Neural progenitor cell (in vitro differentiated cells): ENCODE measurements at regions not wholly inside any gene's neighbourhood (a gene's known extent, or its start where the extent isn't known, plus 50 kb on each side); places are given as distances from the start of the nearest gene placed in this dataset.

Experiments
- DNase-seq: peaks from one replicate; pipeline ENCODE4 v3.0.0-alpha.2; 2016; ENCODE audit warnings: low spot score
- H2AFZ ChIP-seq: fragments of 200-600 bp; sonication (generic); replicated peaks from 2 replicates; pipeline ENCODE4 v1.6.1; 2016; ENCODE audit warnings: antibody characterized with exemption
- H3F3A ChIP-seq: fragments of 200-600 bp; sonication (generic); 2 replicates; pipeline ENCODE4 v1.6.1; 2016; ENCODE audit warnings: antibody characterized with exemption, low read depth
- H3K27ac ChIP-seq: fragments of 200-600 bp; sonication (generic); 2 replicates; pipeline ENCODE4 v1.5.1; 2016; ENCODE audit warnings: mild to moderate bottlenecking
- H3K27me3 ChIP-seq: fragments of 200-600 bp; sonication (generic); 2 replicates; pipeline ENCODE4 v1.6.1; 2016; ENCODE audit warnings: mild to moderate bottlenecking, moderate library complexity
- H3K36me3 ChIP-seq: fragments of 200-600 bp; sonication (generic); 2 replicates; pipeline ENCODE4 v1.5.1; 2016
- H3K4me1 ChIP-seq: fragments of 200-600 bp; sonication (generic); 2 replicates; pipeline ENCODE4 v1.6.1; 2016; ENCODE audit warnings: mixed run types
- H3K4me2 ChIP-seq: fragments of 200-600 bp; sonication (generic); 2 replicates; pipeline ENCODE4 v1.6.1; 2016
- H3K4me3 ChIP-seq: fragments of 200-600 bp; sonication (generic); 2 replicates; pipeline ENCODE4 v1.5.1; 2016
- H3K79me2 ChIP-seq: fragments of 200-600 bp; sonication (generic); 2 replicates; pipeline ENCODE4 v1.6.1; 2016; ENCODE audit warnings: low read depth
- H3K9ac ChIP-seq: fragments of 200-600 bp; sonication (generic); 2 replicates; pipeline ENCODE4 v1.6.1; 2016
- H3K9me3 ChIP-seq: fragments of 200-600 bp; sonication (generic); 2 replicates; pipeline ENCODE4 v1.5.1; 2016; ENCODE audit warnings: low read depth
- H4K20me1 ChIP-seq: fragments of 200-600 bp; sonication (generic); 2 replicates; pipeline ENCODE4 v1.6.1; 2016; ENCODE audit warnings: low read depth
- H3K27ac Mint-ChIP-seq: 3 replicates; pipeline ENCODE4 v1.8.0; 2021; ENCODE audit warnings: mixed read lengths
- H3K27me3 Mint-ChIP-seq: 2 replicates; pipeline ENCODE4 v1.8.0; 2022; ENCODE audit warnings: low read depth, mild to moderate bottlenecking, inconsistent platforms, moderate library complexity, mixed read lengths; ENCODE audit not compliant: insufficient read depth
- H3K36me3 Mint-ChIP-seq: 3 replicates; pipeline ENCODE4 v1.8.0; 2021; ENCODE audit warnings: mixed read lengths
- H3K4me1 Mint-ChIP-seq: 3 replicates; pipeline ENCODE4 v1.8.0; 2021; ENCODE audit warnings: mixed read lengths
- H3K4me3 Mint-ChIP-seq: 3 replicates; pipeline ENCODE4 v1.8.0; 2021; ENCODE audit warnings: mild to moderate bottlenecking, moderate library complexity, mixed read lengths
- H3K9me3 Mint-ChIP-seq: 3 replicates; pipeline ENCODE4 v1.8.0; 2020; ENCODE audit warnings: mixed read lengths
- CTCF ChIP-seq: fragments of 200-600 bp; sonication (generic); IDR thresholded peaks from 2 replicates; pipeline ENCODE4 v1.5.1; 2017; ENCODE audit warnings: antibody characterized with exemption, mild to moderate bottlenecking
- EZH2 ChIP-seq: fragments of 200-600 bp; sonication (generic); IDR thresholded peaks from 2 replicates; pipeline ENCODE4 v1.6.1; 2017; ENCODE audit warnings: antibody characterized with exemption, mild to moderate bottlenecking, moderate library complexity
- EZH2phosphoT487 ChIP-seq: fragments of 200-600 bp; sonication (generic); IDR thresholded peaks from 2 replicates; pipeline ENCODE4 v1.6.1; 2017; ENCODE audit warnings: antibody characterized with exemption

GRCh38 chr4:149056615-149057014, 614.4 kb upstream of the NR3C2 start:
- Mint-ChIP-seq H3K27me3 (no peaks in the 10 kb centered on the region), H3K9me3 (no peaks in the 10 kb centered on the region), H3K4me1 (peaks cover 8% of the 10 kb centered on the region), H3K36me3 (no peaks in the 10 kb centered on the region), H3K27ac (no peak overlapping the region), H3K4me3 (no peak overlapping the region)
- H2AFZ ChIP-seq, result no peak overlapping the region
- DNase-seq, result no peak
- H3K79me2 ChIP-seq, result no peaks in the 10 kb centered on the region
- no peak overlapping the region for H3K4me3 ChIP-seq
- no peak overlapping the region for H3K27ac ChIP-seq
- no peaks in the 10 kb centered on the region for H4K20me1 ChIP-seq
- H3K4me2 ChIP-seq, result no peak overlapping the region
- no peaks in the 10 kb centered on the region for H3K9me3 ChIP-seq
- H3K9ac ChIP-seq, result no peak overlapping the region
- peaks cover 5% of the 10 kb centered on the region for H3K4me1 ChIP-seq
- no peaks in the 10 kb centered on the region for H3K27me3 ChIP-seq
- H3F3A ChIP-seq, result no peaks in the 10 kb centered on the region
- no peaks in the 10 kb centered on the region for H3K36me3 ChIP-seq
- TF ChIP-seq CTCF (no peak), EZH2phosphoT487 (no peak), EZH2 (no peak)

GRCh38 chr4:149055624-149056023, 613.4 kb upstream of the NR3C2 start:
- Histone ChIP-seq H4K20me1 (no peaks in the 10 kb centered on the region), H3K4me3 (no peak overlapping the region), H3K27me3 (no peaks in the 10 kb centered on the region), H3F3A (no peaks in the 10 kb centered on the region), H3K9me3 (no peaks in the 10 kb centered on the region), H3K9ac (no peak overlapping the region), H2AFZ (no peak overlapping the region), H3K4me1 (peaks cover 5% of the 10 kb centered on the region), H3K4me2 (no peak overlapping the region), H3K27ac (no peak overlapping the region), H3K79me2 (no peaks in the 10 kb centered on the region), H3K36me3 (no peaks in the 10 kb centered on the region)
- Mint-ChIP-seq H3K36me3 (no peaks in the 10 kb centered on the region), H3K4me3 (no peak overlapping the region), H3K27ac (no peak overlapping the region), H3K9me3 (no peaks in the 10 kb centered on the region), H3K27me3 (no peaks in the 10 kb centered on the region), H3K4me1 (peaks cover 8% of the 10 kb centered on the region)
- TF ChIP-seq EZH2phosphoT487, result no peak
- TF ChIP-seq EZH2, result no peak
- no peak for TF ChIP-seq CTCF
- DNase-seq, result no peak

GRCh38 chr4:149050840-149051239, 608.6 kb upstream of the NR3C2 start:
- Histone ChIP-seq H3K9me3 (no peaks in the 10 kb centered on the region), H3K27ac (no peak overlapping the region), H3K36me3 (no peaks in the 10 kb centered on the region), H3K79me2 (no peaks in the 10 kb centered on the region), H3K4me3 (no peak overlapping the region), H3K4me1 (peaks cover 5% of the 10 kb centered on the region), H2AFZ (no peak overlapping the region), H3F3A (no peaks in the 10 kb centered on the region), H4K20me1 (no peaks in the 10 kb centered on the region), H3K4me2 (no peak overlapping the region), H3K9ac (no peak overlapping the region), H3K27me3 (no peaks in the 10 kb centered on the region)
- Mint-ChIP-seq H3K4me3 (no peak overlapping the region), H3K27me3 (no peaks in the 10 kb centered on the region), H3K36me3 (no peaks in the 10 kb centered on the region), H3K9me3 (no peaks in the 10 kb centered on the region), H3K4me1 (peaks cover 8% of the 10 kb centered on the region), H3K27ac (no peak overlapping the region)
- DNase-seq, result no peak
- TF ChIP-seq EZH2phosphoT487, result no peak
- no peak for TF ChIP-seq CTCF
- TF ChIP-seq EZH2, result no peak
